SK-N-SH (cell line): ENCODE measurements at regions not wholly inside any gene's neighbourhood (a gene's known extent, or its start where the extent isn't known, plus 50 kb on each side); places are given as distances from the start of the nearest gene placed in this dataset.

Source experiments
- CTCF ChIA-PET: fragments of 300-600, 350-600 bp; formaldehyde crosslinking; extraction: SDS; loops from one replicate; lab custom pipeline; 2021; lab: Yijun Ruan, JAX
- POLR2A ChIA-PET: fragments of 350-600 bp; sonication (Branson Sonifier 250); formaldehyde crosslinking; extraction: SDS; loops from one replicate; lab custom pipeline; 2020; ENCODE audit warnings: antibody characterized with exemption, inconsistent platforms; lab: Yijun Ruan, JAX
- DNase-seq: peaks from one replicate; pipeline ENCODE4 v3.0.0; 2012
- H2AFZ ChIP-seq: fragments of 200-600 bp; sonication (generic); 2 replicates; pipeline ENCODE4 v1.8.1; 2016; ENCODE audit warnings: antibody characterized with exemption, mild to moderate bottlenecking, low read depth
- H3F3A ChIP-seq: fragments of 200-600 bp; sonication (generic); replicated peaks from 2 replicates; pipeline ENCODE3; 2016; ENCODE audit warnings: antibody characterized with exemption, mild to moderate bottlenecking; ENCODE audit not compliant: insufficient read depth
- H3K27ac ChIP-seq, 2 experiments: fragments of 200-500 bp in 1 of 2; fragments of 200-600 bp in 1 of 2; sonication (Bioruptor generic) in 1 of 2; sonication (generic), shearing (Covaris generic) in 1 of 2; 2 replicates each; pipeline versions ENCODE4 v1.5.1 to v1.6.1; 2014 to 2016; ENCODE audit warnings: low read depth in 2 of 2, inconsistent platforms in 1 of 2, low read length in 1 of 2, mild to moderate bottlenecking in 1 of 2, mixed read lengths in 1 of 2
- H3K27me3 ChIP-seq: fragments of 200-600 bp; sonication (generic), shearing (Covaris generic); 2 replicates; pipeline ENCODE4 v1.6.1; 2016; ENCODE audit warnings: mixed run types; ENCODE audit not compliant: insufficient read depth
- H3K36me3 ChIP-seq, 2 experiments: fragments of 200-500 bp in 1 of 2; fragments of 200-600 bp in 1 of 2; sonication (Bioruptor generic) in 1 of 2; sonication (generic) in 1 of 2; replicated peaks in 1 of 2; 2 replicates each; pipeline versions ENCODE3 to v1.5.1; 2014 to 2016; ENCODE audit warnings: low read length in 1 of 2, mild to moderate bottlenecking in 1 of 2; ENCODE audit not compliant: insufficient read depth in 2 of 2, control insufficient read depth in 1 of 2
- H3K4me1 ChIP-seq, 2 experiments: fragments of 200-500 bp in 1 of 2; fragments of 200-600 bp in 1 of 2; sonication (Bioruptor generic) in 1 of 2; sonication (generic), shearing (Covaris generic) in 1 of 2; 2 replicates each; pipeline versions ENCODE4 v1.5.1 to v1.6.1; 2014 to 2016; ENCODE audit warnings: low read depth in 1 of 2, low read length in 1 of 2, mixed run types in 1 of 2; ENCODE audit not compliant: insufficient read depth in 2 of 2, control insufficient read depth in 1 of 2
- H3K4me2 ChIP-seq: fragments of 200-600 bp; sonication (generic), shearing (Covaris generic); 2 replicates; pipeline ENCODE4 v1.6.1; 2017; ENCODE audit warnings: mixed run types
- H3K4me3 ChIP-seq, 2 experiments: fragments of 200-500 bp in 1 of 2; fragments of 200-600 bp in 1 of 2; sonication (Bioruptor generic) in 1 of 2; sonication (generic), shearing (Covaris generic) in 1 of 2; 2 replicates each; pipeline versions ENCODE4 v1.5.1 to v1.8.1; 2014 to 2016; ENCODE audit warnings: low read depth in 2 of 2, inconsistent platforms in 1 of 2, low read length in 1 of 2, mild to moderate bottlenecking in 1 of 2, mixed read lengths in 1 of 2, moderate library complexity in 1 of 2
- H3K79me2 ChIP-seq: fragments of 200-600 bp; sonication (generic); 2 replicates; pipeline ENCODE4 v1.8.1; 2017; ENCODE audit warnings: mild to moderate bottlenecking; ENCODE audit not compliant: insufficient read depth
- H3K9ac ChIP-seq: fragments of 200-600 bp; sonication (generic); 2 replicates; pipeline ENCODE4 v1.6.1; 2017; ENCODE audit warnings: mixed run types
- H3K9me2 ChIP-seq: fragments of 200-600 bp; sonication (generic); 2 replicates; pipeline ENCODE4 v1.6.1; 2017; ENCODE audit warnings: mixed run types
- H3K9me3 ChIP-seq: fragments of 200-600 bp; sonication (generic); 2 replicates; pipeline ENCODE4 v1.6.1; 2017; ENCODE audit warnings: mixed run types, mild to moderate bottlenecking, moderate library complexity
- H4K20me1 ChIP-seq: fragments of 200-600 bp; sonication (generic); 2 replicates; pipeline ENCODE4 v1.6.1; 2017; ENCODE audit warnings: mild to moderate bottlenecking, mixed run types; ENCODE audit not compliant: insufficient read depth
- CHD2 ChIP-seq: fragments of 150-350 bp; IDR thresholded peaks from 2 replicates; pipeline ENCODE4 v1.6.1; 2018; ENCODE audit warnings: low read length; ENCODE audit not compliant: partially characterized antibody
- CTCF ChIP-seq: fragments of 200-600 bp; sonication (generic); IDR thresholded peaks from 2 replicates; pipeline ENCODE4 v1.6.1; 2017; ENCODE audit warnings: antibody characterized with exemption, mild to moderate bottlenecking, moderate library complexity
- FOSL2 ChIP-seq: IDR thresholded peaks from 2 replicates; pipeline ENCODE4 v1.4.0; 2012; ENCODE audit warnings: low read depth, mild to moderate bottlenecking, moderate library complexity, borderline replicate concordance
- FOXJ3 ChIP-seq: sonication (generic); formaldehyde crosslinking; IDR thresholded peaks from 2 replicates; pipeline ENCODE4 v1.5.1; 2020; ENCODE audit warnings: mild to moderate bottlenecking, missing genetic modification reagents
- FOXM1 ChIP-seq: IDR thresholded peaks from 2 replicates; pipeline ENCODE4 v1.4.0; 2012; ENCODE audit warnings: low read depth, mild to moderate bottlenecking
- GABPA ChIP-seq: IDR thresholded peaks from 2 replicates; pipeline ENCODE4 v1.4.0; 2012; ENCODE audit warnings: low read depth, mild to moderate bottlenecking
- GATA2 ChIP-seq: sonication (generic); formaldehyde crosslinking; IDR thresholded peaks from 2 replicates; pipeline ENCODE4 v1.5.0; 2020; ENCODE audit warnings: mild to moderate bottlenecking, missing genetic modification reagents
- JUND ChIP-seq: IDR thresholded peaks from 2 replicates; pipeline ENCODE4 v1.4.0; 2012
- NFIC ChIP-seq: IDR thresholded peaks from 2 replicates; pipeline ENCODE4 v1.4.0; 2012; ENCODE audit warnings: borderline replicate concordance
- NRF1 ChIP-seq: IDR thresholded peaks from 2 replicates; pipeline ENCODE4 v1.6.1; 2012; ENCODE audit warnings: low read depth, mild to moderate bottlenecking, low read length
- PBX3 ChIP-seq: IDR thresholded peaks from 2 replicates; pipeline ENCODE4; 2012
- RFX5 ChIP-seq: IDR thresholded peaks from 2 replicates; pipeline ENCODE4 v1.6.1; 2012; ENCODE audit warnings: mild to moderate bottlenecking, improper control_type of control experiment, low read length
- SIN3A ChIP-seq: IDR thresholded peaks from 2 replicates; pipeline ENCODE4 v1.6.1; 2012; ENCODE audit warnings: low read depth, mild to moderate bottlenecking, low read length, moderate library complexity, borderline replicate concordance
- SMC3 ChIP-seq: IDR thresholded peaks from 2 replicates; pipeline ENCODE4 v1.6.1; 2012; ENCODE audit warnings: low read depth, low read length, improper control_type of control experiment
- TAF1 ChIP-seq: IDR thresholded peaks from 2 replicates; pipeline ENCODE4 v1.6.1; 2012; ENCODE audit warnings: low read depth, mild to moderate bottlenecking, low read length, moderate library complexity, borderline replicate concordance
- TEAD4 ChIP-seq: IDR thresholded peaks from 2 replicates; pipeline ENCODE4 v1.4.0; 2012; ENCODE audit warnings: mild to moderate bottlenecking, borderline replicate concordance; ENCODE audit not compliant: insufficient read depth
- USF1 ChIP-seq: IDR thresholded peaks from 2 replicates; pipeline ENCODE4 v1.4.0; 2012; ENCODE audit warnings: low read depth, borderline replicate concordance
- YY1 ChIP-seq: IDR thresholded peaks from 2 replicates; pipeline ENCODE4 v1.4.0; 2012; ENCODE audit warnings: low read depth, mild to moderate bottlenecking
- WGBS: methylation state at CpG from one replicate; pipeline ENCODE4 v1.1.6; 2017; ENCODE audit warnings: low lambda C conversion rate; 5-methylcytosine and 5-hydroxymethylcytosine counted together
- TF ChIP-seq, protein P1 (sequence below): IDR thresholded peaks from 2 replicates; pipeline ENCODE4 v1.4.0; 2012; ENCODE audit warnings: low read depth
- TF ChIP-seq, protein P2 (sequence below): IDR thresholded peaks from 2 replicates; pipeline ENCODE4 v1.4.0; 2012; ENCODE audit warnings: low read depth, borderline replicate concordance

DNA sequence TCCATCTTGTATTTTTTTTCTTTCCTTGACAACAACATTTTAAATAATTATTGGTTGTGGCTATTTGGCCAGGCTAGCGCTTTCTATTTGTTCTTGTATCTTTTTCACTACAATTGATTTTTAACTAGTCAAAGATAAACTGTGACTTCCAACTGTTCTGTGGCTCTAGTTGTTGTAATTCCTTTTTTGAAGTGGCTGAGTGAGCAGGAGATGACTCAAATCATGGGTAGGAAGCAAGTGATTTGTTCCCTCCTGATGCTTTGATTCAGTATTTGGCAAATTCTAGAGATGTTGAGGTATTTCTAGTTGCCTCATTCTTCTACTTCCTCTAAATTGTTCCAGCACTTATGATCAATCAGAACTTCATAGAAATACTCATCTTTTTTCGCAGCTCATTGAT lies 633.5 kb downstream of the RERGL start:
- no peaks in the 10 kb centered on the region for H3F3A ChIP-seq
- no peak for DNase-seq
- no peaks in the 10 kb centered on the region for H3K79me2 ChIP-seq
- H3K4me2 ChIP-seq: no peak overlapping the region
- H3K4me1 ChIP-seq: no peaks in the 10 kb centered on the region
- no peaks in the 10 kb centered on the region for H3K27me3 ChIP-seq
- WGBS: 26% methylated on average over 2 of the region's 2 CpGs
- TF ChIP-seq, protein P1, sequence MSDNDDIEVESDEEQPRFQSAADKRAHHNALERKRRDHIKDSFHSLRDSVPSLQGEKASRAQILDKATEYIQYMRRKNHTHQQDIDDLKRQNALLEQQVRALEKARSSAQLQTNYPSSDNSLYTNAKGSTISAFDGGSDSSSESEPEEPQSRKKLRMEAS: no peak
- no peak for TF ChIP-seq TAF1
- TF ChIP-seq FOXM1: no peak
- no peak for TF ChIP-seq GATA2 (CRISPR knock-in tag)
- no peak for TF ChIP-seq FOSL2
- TF ChIP-seq FOXJ3 (CRISPR knock-in tag): no peak
- no peak for TF ChIP-seq NRF1
- no peak for TF ChIP-seq SIN3A
- no peak for TF ChIP-seq TEAD4
- TF ChIP-seq CHD2: no peak
- no peak for TF ChIP-seq GABPA
- no peak for TF ChIP-seq JUND
- TF ChIP-seq NFIC: no peak
- no peak for TF ChIP-seq SMC3
- TF ChIP-seq, all 33 proteins: peak for 0
- CTCF ChIA-PET: no interaction called here
- Histone ChIP-seq H3K9me2 (peaks cover 2% of the 10 kb centered on the region; the same call in 1 of the 2 replicates), H4K20me1 (no peaks in the 10 kb centered on the region), H3K27ac (no peak overlapping the region), H3K4me3 (no peak overlapping the region), H3K9me3 (peaks cover 3% of the 10 kb centered on the region; the same call in 1 of the 2 replicates), H2AFZ (no peak overlapping the region), H3K36me3 (no peaks in the 10 kb centered on the region), H3K9ac (no peak overlapping the region)
- POLR2A ChIA-PET: no interaction called here

DNA sequence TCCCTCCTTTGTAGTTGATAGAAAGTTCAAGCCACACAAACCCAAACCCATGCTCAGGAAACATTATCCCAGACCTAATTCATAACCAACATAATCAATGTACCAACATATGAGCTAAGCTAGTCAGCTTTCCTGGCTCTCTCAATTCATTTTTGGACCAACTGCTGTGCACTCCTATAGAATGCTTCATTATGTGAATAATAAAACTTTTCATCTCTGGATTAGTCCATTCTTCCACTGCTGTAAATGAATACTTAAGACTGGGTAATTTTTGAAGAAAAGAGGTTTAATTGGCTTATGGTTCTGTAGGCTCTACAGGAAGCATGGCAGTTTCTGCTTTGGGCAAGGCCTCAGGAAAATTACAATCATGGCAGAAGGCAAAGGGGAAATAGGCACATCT lies 651.9 kb downstream of the RERGL start:
- no peaks in the 10 kb centered on the region for H3F3A ChIP-seq
- POLR2A ChIA-PET: no interaction called here
- H3K4me2 ChIP-seq: no peak overlapping the region
- no peak overlapping the region for H3K27ac ChIP-seq
- CTCF ChIA-PET: no interaction called here
- DNase-seq: no peak
- H2AFZ ChIP-seq: no peak overlapping the region
- no peaks in the 10 kb centered on the region for H3K9me2 ChIP-seq
- TF ChIP-seq YY1 (no peak), TAF1 (no peak), USF1 (no peak), CTCF (no peak), SMC3 (no peak), NRF1 (no peak), FOXJ3 (CRISPR knock-in tag) (no peak), RFX5 (no peak), PBX3 (no peak)
- TF ChIP-seq, protein P2, sequence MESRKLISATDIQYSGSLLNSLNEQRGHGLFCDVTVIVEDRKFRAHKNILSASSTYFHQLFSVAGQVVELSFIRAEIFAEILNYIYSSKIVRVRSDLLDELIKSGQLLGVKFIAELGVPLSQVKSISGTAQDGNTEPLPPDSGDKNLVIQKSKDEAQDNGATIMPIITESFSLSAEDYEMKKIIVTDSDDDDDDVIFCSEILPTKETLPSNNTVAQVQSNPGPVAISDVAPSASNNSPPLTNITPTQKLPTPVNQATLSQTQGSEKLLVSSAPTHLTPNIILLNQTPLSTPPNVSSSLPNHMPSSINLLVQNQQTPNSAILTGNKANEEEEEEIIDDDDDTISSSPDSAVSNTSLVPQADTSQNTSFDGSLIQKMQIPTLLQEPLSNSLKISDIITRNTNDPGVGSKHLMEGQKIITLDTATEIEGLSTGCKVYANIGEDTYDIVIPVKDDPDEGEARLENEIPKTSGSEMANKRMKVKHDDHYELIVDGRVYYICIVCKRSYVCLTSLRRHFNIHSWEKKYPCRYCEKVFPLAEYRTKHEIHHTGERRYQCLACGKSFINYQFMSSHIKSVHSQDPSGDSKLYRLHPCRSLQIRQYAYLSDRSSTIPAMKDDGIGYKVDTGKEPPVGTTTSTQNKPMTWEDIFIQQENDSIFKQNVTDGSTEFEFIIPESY: no peak
- no peaks in the 10 kb centered on the region for H3K4me1 ChIP-seq
- H3K36me3 ChIP-seq: no peaks in the 10 kb centered on the region
- H3K9ac ChIP-seq: no peak overlapping the region
- no peaks in the 10 kb centered on the region for H3K79me2 ChIP-seq
- no peaks in the 10 kb centered on the region for H4K20me1 ChIP-seq
- H3K4me3 ChIP-seq: no peak overlapping the region
- H3K9me3 ChIP-seq: 0 out of 2 replicates have a peak, but pooled peaks cover 4% of the 10 kb centered on the region
- H3K27me3 ChIP-seq: no peaks in the 10 kb centered on the region
